Caco-2 (cell line): ENCODE measurements at regions not wholly inside any gene's neighbourhood (a gene's known extent, or its start where the extent isn't known, plus 50 kb on each side); places are given as distances from the start of the nearest gene placed in this dataset.

Source experiments
- BruUV-seq: library from RNA; stranded (reverse); fragments of 400-500 nt; replicated peaks from 2 replicates; lab custom pipeline; 2021; lab: Mats Ljungman, UMichigan
- CTCF ChIA-PET: fragments of 300-600 bp; sonication (Branson Sonifier 250); formaldehyde crosslinking; loops from one replicate; lab custom pipeline; 2022; ENCODE audit warnings: antibody characterized with exemption; lab: Charles Lee
- POLR2A ChIA-PET: fragments of 300-600 bp; sonication (Branson Sonifier 250); formaldehyde crosslinking; loops from one replicate; lab custom pipeline; 2022; ENCODE audit warnings: antibody characterized with exemption; lab: Charles Lee
- DNase-seq, 2 experiments: peaks; one replicate each; pipeline versions ENCODE4 v3.0.0 to v3.0.0-alpha.2; 2020 to 2022
- H3K27me3 ChIP-seq: replicated peaks from 2 replicates; pipeline ENCODE4 v1.6.0; 2011; ENCODE audit warnings: low read length; ENCODE audit not compliant: control insufficient read depth, insufficient read depth
- H3K36me3 ChIP-seq: 2 replicates; pipeline ENCODE4 v1.5.1; 2011; ENCODE audit warnings: low read length; ENCODE audit not compliant: control insufficient read depth, insufficient read depth
- H3K4me1 ChIP-seq: fragments of 250-450 bp; sonication (Bioruptor Pico); 2 replicates; pipeline ENCODE4 v1.5.1; 2020; ENCODE audit warnings: mild to moderate bottlenecking
- H3K4me3 ChIP-seq: 2 replicates; pipeline ENCODE4 v1.5.1; 2011; ENCODE audit warnings: low read depth, mild to moderate bottlenecking, control low read depth, low read length
- H3K9me3 ChIP-seq: fragments of 250-450 bp; sonication (Bioruptor Pico); 2 replicates; pipeline ENCODE4 v1.5.1; 2020; ENCODE audit warnings: mild to moderate bottlenecking, moderate library complexity
- H3K27ac Mint-ChIP-seq: one replicate; pipeline ENCODE4 v1.8.0; 2022; ENCODE audit warnings: mixed read lengths; ENCODE audit not compliant: unreplicated experiment
- H3K27me3 Mint-ChIP-seq: one replicate; pipeline ENCODE4 v1.8.0; 2022; ENCODE audit warnings: mixed read lengths; ENCODE audit not compliant: insufficient read depth, unreplicated experiment
- H3K36me3 Mint-ChIP-seq: one replicate; pipeline ENCODE4 v1.8.0; 2022; ENCODE audit warnings: mild to moderate bottlenecking, mixed read lengths; ENCODE audit not compliant: insufficient read depth, unreplicated experiment
- H3K4me1 Mint-ChIP-seq: one replicate; pipeline ENCODE4 v1.8.0; 2022; ENCODE audit warnings: low read depth, mixed read lengths; ENCODE audit not compliant: unreplicated experiment
- H3K4me3 Mint-ChIP-seq: one replicate; pipeline ENCODE4 v1.8.0; 2022; ENCODE audit warnings: mild to moderate bottlenecking, moderate library complexity, mixed read lengths; ENCODE audit not compliant: unreplicated experiment
- H3K9me3 Mint-ChIP-seq: one replicate; pipeline ENCODE4 v1.8.0; 2022; ENCODE audit warnings: mixed read lengths; ENCODE audit not compliant: unreplicated experiment
- intact Hi-C: fragments of 100-400 bp; cut with micrococcal nuclease; formaldehyde crosslinking; loops from one replicate; pipeline ENCODE4 v1.10.0; 2022; ENCODE audit not compliant: unreplicated experiment
- TF ChIP-seq, protein P1 (sequence below), 2 experiments: fragments of 200-600 bp in 1 of 2; IDR thresholded peaks; 1 replicate in 1 of 2; 2 replicates in 1 of 2; pipeline versions ENCODE4 v1.5.1 to v1.8.0; 2011 to 2022; ENCODE audit warnings: antibody characterized with exemption in 1 of 2, control low read depth in 1 of 2, inconsistent platforms in 1 of 2, low read depth in 1 of 2, low read length in 1 of 2, mild to moderate bottlenecking in 1 of 2, moderate library complexity in 1 of 2; ENCODE audit not compliant: insufficient read depth in 1 of 2, severe bottlenecking in 1 of 2, unreplicated experiment in 1 of 2

DNA sequence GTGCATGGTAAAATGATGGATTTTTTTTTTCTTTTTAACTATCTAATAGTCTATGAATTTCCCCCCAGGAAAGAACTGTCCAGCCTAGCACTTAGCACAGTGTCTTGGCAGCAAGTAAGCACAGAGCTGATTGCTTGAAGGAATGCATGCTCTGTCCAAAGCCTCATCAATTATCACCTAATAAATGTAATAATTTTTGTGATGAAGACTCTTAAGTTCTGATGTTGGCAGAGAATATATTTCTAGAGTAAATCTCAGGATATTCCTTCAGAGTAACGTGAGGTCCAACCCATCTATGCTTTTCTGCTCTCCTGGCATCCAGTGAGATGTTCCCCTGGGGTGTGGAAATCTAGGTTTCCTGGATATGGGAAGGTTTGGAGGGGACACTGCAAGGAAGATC is 152.4 kb downstream of the TMX1 start:
- Histone ChIP-seq H3K9me3 (no peaks in the 10 kb centered on the region), H3K4me1 (0 out of 2 replicates have a peak, but pooled peaks cover 4% of the 10 kb centered on the region), H3K4me3 (no peak overlapping the region), H3K36me3 (no peaks in the 10 kb centered on the region), H3K27me3 (no peaks in the 10 kb centered on the region)
- H3K4me1 Mint-ChIP-seq = peaks cover 8% of the 10 kb centered on the region
- no peak overlapping the region for H3K27ac Mint-ChIP-seq
- no peaks in the 10 kb centered on the region for H3K27me3 Mint-ChIP-seq
- ChIA-PET POLR2A (no interaction called here), CTCF (no interaction called here)
- H3K36me3 Mint-ChIP-seq = no peaks in the 10 kb centered on the region
- TF ChIP-seq, protein P1, sequence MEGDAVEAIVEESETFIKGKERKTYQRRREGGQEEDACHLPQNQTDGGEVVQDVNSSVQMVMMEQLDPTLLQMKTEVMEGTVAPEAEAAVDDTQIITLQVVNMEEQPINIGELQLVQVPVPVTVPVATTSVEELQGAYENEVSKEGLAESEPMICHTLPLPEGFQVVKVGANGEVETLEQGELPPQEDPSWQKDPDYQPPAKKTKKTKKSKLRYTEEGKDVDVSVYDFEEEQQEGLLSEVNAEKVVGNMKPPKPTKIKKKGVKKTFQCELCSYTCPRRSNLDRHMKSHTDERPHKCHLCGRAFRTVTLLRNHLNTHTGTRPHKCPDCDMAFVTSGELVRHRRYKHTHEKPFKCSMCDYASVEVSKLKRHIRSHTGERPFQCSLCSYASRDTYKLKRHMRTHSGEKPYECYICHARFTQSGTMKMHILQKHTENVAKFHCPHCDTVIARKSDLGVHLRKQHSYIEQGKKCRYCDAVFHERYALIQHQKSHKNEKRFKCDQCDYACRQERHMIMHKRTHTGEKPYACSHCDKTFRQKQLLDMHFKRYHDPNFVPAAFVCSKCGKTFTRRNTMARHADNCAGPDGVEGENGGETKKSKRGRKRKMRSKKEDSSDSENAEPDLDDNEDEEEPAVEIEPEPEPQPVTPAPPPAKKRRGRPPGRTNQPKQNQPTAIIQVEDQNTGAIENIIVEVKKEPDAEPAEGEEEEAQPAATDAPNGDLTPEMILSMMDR (IDR thresholded peaks at IDR 0.05; ENCODE audit: insufficient read depth in 1 of 2, low read depth in 1 of 2, low read length in 1 of 2, severe bottlenecking in 1 of 2, unreplicated experiment in 1 of 2) = no peak
- BruUV-seq = no TSS peak
- intact Hi-C loops = no loop called here
- H3K9me3 Mint-ChIP-seq = no peaks in the 10 kb centered on the region
- no peak overlapping the region for H3K4me3 Mint-ChIP-seq
- no peak for DNase-seq

DNA sequence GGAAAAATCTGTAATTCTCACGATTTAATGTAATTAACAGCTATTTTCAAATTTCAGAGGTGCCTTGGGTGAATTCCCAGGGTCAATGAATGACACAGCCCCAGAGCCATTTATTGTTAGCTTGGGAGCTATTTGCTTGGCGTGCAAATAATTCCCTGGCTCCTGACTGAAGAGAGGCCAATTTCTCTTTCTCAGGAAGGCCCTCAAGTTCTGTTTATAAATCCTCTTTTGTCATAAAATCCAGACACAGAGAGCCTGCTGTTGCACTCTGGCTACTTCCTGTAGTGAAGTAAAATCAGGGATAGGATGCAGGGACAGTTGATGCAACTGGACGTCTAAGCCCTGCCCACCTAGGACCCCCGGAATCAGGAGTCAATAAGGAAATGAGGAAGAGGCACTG is 154.3 kb downstream of the TMX1 start:
- TF ChIP-seq, protein P1 (IDR thresholded peaks at IDR 0.05; ENCODE audit: insufficient read depth in 1 of 2, low read depth in 1 of 2, low read length in 1 of 2, severe bottlenecking in 1 of 2, unreplicated experiment in 1 of 2) = no peak
- BruUV-seq = no TSS peak
- no peaks in the 10 kb centered on the region for H3K36me3 ChIP-seq
- DNase-seq = no peak
- H3K4me1 ChIP-seq = no peaks in the 10 kb centered on the region
- H3K4me1 Mint-ChIP-seq = peaks cover 8% of the 10 kb centered on the region
- H3K4me3 ChIP-seq = no peak overlapping the region
- H3K27me3 ChIP-seq = no peaks in the 10 kb centered on the region
- POLR2A ChIA-PET = no interaction called here
- H3K27me3 Mint-ChIP-seq = no peaks in the 10 kb centered on the region
- H3K27ac Mint-ChIP-seq = no peak overlapping the region
- CTCF ChIA-PET = no interaction called here
- no peak overlapping the region for H3K4me3 Mint-ChIP-seq
- H3K9me3 ChIP-seq = no peaks in the 10 kb centered on the region
- intact Hi-C loops = no loop called here
- H3K36me3 Mint-ChIP-seq = no peaks in the 10 kb centered on the region
- no peaks in the 10 kb centered on the region for H3K9me3 Mint-ChIP-seq

DNA sequence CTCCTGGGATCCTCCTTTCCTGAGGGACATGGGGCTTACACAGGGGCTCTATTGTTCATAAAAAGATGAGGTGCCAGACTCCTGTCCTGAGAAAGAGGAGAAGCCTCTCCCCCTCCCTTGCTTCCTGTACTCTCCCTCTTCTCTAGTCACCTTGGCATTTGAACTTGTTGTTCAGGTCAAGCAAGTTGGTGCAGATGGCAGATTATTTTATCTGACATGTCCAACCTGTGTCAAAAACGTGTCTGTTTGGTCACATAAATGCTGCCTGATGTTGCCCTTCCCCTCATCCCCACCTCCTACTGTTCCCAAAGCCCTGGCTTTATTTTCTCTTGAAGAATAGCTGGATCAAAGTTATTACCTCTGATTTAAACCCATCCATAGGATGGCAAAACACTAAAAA is 154.8 kb downstream of the TMX1 start:
- Mint-ChIP-seq H3K27me3 (no peaks in the 10 kb centered on the region), H3K36me3 (no peaks in the 10 kb centered on the region), H3K9me3 (no peaks in the 10 kb centered on the region), H3K4me3 (no peak overlapping the region), H3K27ac (no peak overlapping the region), H3K4me1 (peaks cover 8% of the 10 kb centered on the region)
- CTCF ChIA-PET = no interaction called here
- POLR2A ChIA-PET = no interaction called here
- no TSS peak for BruUV-seq
- TF ChIP-seq, protein P1 (IDR thresholded peaks at IDR 0.05; ENCODE audit: insufficient read depth in 1 of 2, low read depth in 1 of 2, low read length in 1 of 2, severe bottlenecking in 1 of 2, unreplicated experiment in 1 of 2) = no peak
- intact Hi-C loops = no loop called here
- no peaks in the 10 kb centered on the region for H3K36me3 ChIP-seq
- H3K9me3 ChIP-seq = no peaks in the 10 kb centered on the region
- no peaks in the 10 kb centered on the region for H3K27me3 ChIP-seq
- no peaks in the 10 kb centered on the region for H3K4me1 ChIP-seq
- H3K4me3 ChIP-seq = no peak overlapping the region
- DNase-seq = no peak
